ENCODE measurements at regions not wholly inside any gene's neighbourhood (a gene's known extent, or its start where the extent isn't known, plus 50 kb on each side); places are given as distances from the start of the nearest gene placed in this dataset.
A peak's percentile ranks its signal among the peaks of the same experiment; 100 is the strongest.
"Not testable (repeated sequence)": the region's sequence is repeated elsewhere in the genome, so short reads cannot be mapped to it uniquely, and the experiment has no call there.

- no peaks in the 10 kb centered on the region for H3K9me3 ChIP-seq (ENCODE audit: control insufficient read depth in 2 of 2, insufficient read depth in 1 of 2, low read length in 1 of 2)
- 10% methylated on average over 6 of the region's 6 CpGs for WGBS
- no peaks in the 10 kb centered on the region for H3K36me3 ChIP-seq (ENCODE audit: control insufficient read depth in 2 of 2, insufficient read depth in 2 of 2, low read length in 1 of 2)
- peaks cover 0 to 9% of the 10 kb centered on the region in 2 donors for H3K4me1 ChIP-seq (ENCODE audit: control insufficient read depth in 2 of 2, insufficient read depth in 2 of 2, low read length in 2 of 2)
- no peak overlapping the region for H3K27ac ChIP-seq (ENCODE audit: low read depth in 1 of 2, low read length in 1 of 2)
- peaks cover 22 to 56% of the 10 kb centered on the region in 2 donors for H3K27me3 ChIP-seq (ENCODE audit: control insufficient read depth in 2 of 2, insufficient read depth in 1 of 2, low read length in 1 of 2)
- H3K4me3 ChIP-seq (ENCODE audit: low read length in 2 of 2): no peak overlapping the region
- peak in 1 of 9 donors; percentile 7 for DNase-seq (ENCODE audit: low read depth in 6 of 9, low spot score in 9 of 9)
These were observed 95.8 kb upstream of the HMGA2 start for GRCh38 chr12:65728455-65728847.

GRCh38 chr12:65728848-65729793, 95.2 kb upstream of the HMGA2 start:
- H3K4me3 ChIP-seq (ENCODE audit: low read length in 2 of 2): peak overlapping the region in 1 of 2 donors; percentile 9
- H3K27ac ChIP-seq (ENCODE audit: low read depth in 1 of 2, low read length in 1 of 2): no peak overlapping the region
- no peaks in the 10 kb centered on the region for H3K36me3 ChIP-seq (ENCODE audit: control insufficient read depth in 2 of 2, insufficient read depth in 2 of 2, low read length in 1 of 2)
- H3K4me1 ChIP-seq (ENCODE audit: control insufficient read depth in 2 of 2, insufficient read depth in 2 of 2, low read length in 2 of 2): peaks cover 0 to 9% of the 10 kb centered on the region in 2 donors
- H3K27me3 ChIP-seq (ENCODE audit: control insufficient read depth in 2 of 2, insufficient read depth in 1 of 2, low read length in 1 of 2): peaks cover 22 to 56% of the 10 kb centered on the region in 2 donors
- H3K9me3 ChIP-seq (ENCODE audit: control insufficient read depth in 2 of 2, insufficient read depth in 1 of 2, low read length in 1 of 2): no peaks in the 10 kb centered on the region
- 3% methylated on average over 66 of the region's 66 CpGs for WGBS
- DNase-seq (ENCODE audit: low read depth in 6 of 9, low spot score in 9 of 9): peak in 1 of 9 donors; percentile 20

DNA sequence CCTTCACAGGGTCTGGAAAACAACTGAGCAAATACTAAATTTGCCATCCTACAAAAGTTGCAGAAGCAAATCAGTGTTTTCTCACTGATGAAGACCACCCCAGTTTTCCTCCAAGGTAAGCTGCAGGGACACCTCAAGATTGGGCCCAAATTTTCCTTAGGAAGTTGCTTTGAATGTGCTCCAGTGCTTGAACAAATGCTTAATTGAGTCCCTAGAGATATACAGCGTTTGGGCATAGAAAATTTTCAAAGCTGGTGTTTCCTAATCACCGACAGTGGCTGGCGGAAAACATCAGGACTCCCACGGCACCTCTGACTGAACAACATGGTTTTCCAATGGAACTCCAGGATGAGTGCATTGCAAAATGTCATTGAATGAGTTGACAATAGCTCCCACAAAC, 92.5 kb upstream of the HMGA2 start:
- WGBS: 95% methylated on average over 4 of the region's 4 CpGs
- peaks cover 0 to 9% of the 10 kb centered on the region in 2 donors for H3K4me1 ChIP-seq (ENCODE audit: control insufficient read depth in 2 of 2, insufficient read depth in 2 of 2, low read length in 2 of 2)
- H3K9me3 ChIP-seq (ENCODE audit: control insufficient read depth in 2 of 2, insufficient read depth in 1 of 2, low read length in 1 of 2): no peaks in the 10 kb centered on the region
- no peak for DNase-seq (ENCODE audit: low read depth in 6 of 9, low spot score in 9 of 9)
- no peaks in the 10 kb centered on the region for H3K36me3 ChIP-seq (ENCODE audit: control insufficient read depth in 2 of 2, insufficient read depth in 2 of 2, low read length in 1 of 2)
- H3K27me3 ChIP-seq (ENCODE audit: control insufficient read depth in 2 of 2, insufficient read depth in 1 of 2, low read length in 1 of 2): peaks cover 22 to 54% of the 10 kb centered on the region in 2 donors
- no peak overlapping the region for H3K27ac ChIP-seq (ENCODE audit: low read depth in 1 of 2, low read length in 1 of 2)
- H3K4me3 ChIP-seq (ENCODE audit: low read length in 2 of 2): no peak overlapping the region

DNA sequence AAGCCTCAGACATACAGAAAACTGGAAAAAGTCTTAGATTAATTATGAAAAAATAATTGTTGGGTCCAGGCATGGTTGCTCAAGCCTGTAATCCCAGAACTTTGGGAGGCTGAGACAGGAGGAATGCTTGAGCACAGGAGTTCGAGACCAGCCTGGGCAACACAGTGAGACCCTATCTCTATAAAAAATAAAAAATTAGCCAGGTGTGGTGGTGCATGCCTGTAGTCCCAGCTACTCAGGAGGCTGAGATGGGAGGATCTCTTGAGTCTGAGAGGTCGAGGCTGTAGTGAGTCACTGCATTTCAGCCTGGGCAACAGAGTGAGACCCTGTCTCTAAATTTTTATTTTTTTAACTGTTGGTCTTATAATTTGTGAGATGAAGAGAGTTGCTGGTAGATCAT, 90.6 kb upstream of the HMGA2 start:
- 92% methylated on average over 2 of the region's 2 CpGs for WGBS

GRCh38 chr12:65734226-65734625, 90.1 kb upstream of the HMGA2 start:
- H3K4me1 ChIP-seq (ENCODE audit: control insufficient read depth in 2 of 2, insufficient read depth in 2 of 2, low read length in 2 of 2): peaks cover 0 to 3% of the 10 kb centered on the region in 2 donors
- no peaks in the 10 kb centered on the region for H3K36me3 ChIP-seq (ENCODE audit: control insufficient read depth in 2 of 2, insufficient read depth in 2 of 2, low read length in 1 of 2)
- 91% methylated on average over 2 of the region's 2 CpGs for WGBS
- peaks cover 13 to 30% of the 10 kb centered on the region in 2 donors for H3K27me3 ChIP-seq (ENCODE audit: control insufficient read depth in 2 of 2, insufficient read depth in 1 of 2, low read length in 1 of 2)
- H3K9me3 ChIP-seq (ENCODE audit: control insufficient read depth in 2 of 2, insufficient read depth in 1 of 2, low read length in 1 of 2): no peaks in the 10 kb centered on the region
- H3K4me3 ChIP-seq (ENCODE audit: low read length in 2 of 2): no peak overlapping the region
- DNase-seq (ENCODE audit: low read depth in 6 of 9, low spot score in 9 of 9): no peak
- H3K27ac ChIP-seq (ENCODE audit: low read depth in 1 of 2, low read length in 1 of 2): no peak overlapping the region

More for the DNA sequence above, 90.6 kb upstream of the HMGA2 start:
- not testable (repeated sequence) for H3K36me3 ChIP-seq (ENCODE audit: control insufficient read depth in 2 of 2, insufficient read depth in 2 of 2, low read length in 1 of 2); H3K27ac ChIP-seq (ENCODE audit: low read depth in 1 of 2, low read length in 1 of 2); DNase-seq (ENCODE audit: low read depth in 6 of 9, low spot score in 9 of 9); H3K4me3 ChIP-seq (ENCODE audit: low read length in 2 of 2); H3K4me1 ChIP-seq (ENCODE audit: control insufficient read depth in 2 of 2, insufficient read depth in 2 of 2, low read length in 2 of 2); H3K9me3 ChIP-seq (ENCODE audit: control insufficient read depth in 2 of 2, insufficient read depth in 1 of 2, low read length in 1 of 2)
- peaks cover 18 to 36% of the 10 kb centered on the region in 2 donors for H3K27me3 ChIP-seq (ENCODE audit: control insufficient read depth in 2 of 2, insufficient read depth in 1 of 2, low read length in 1 of 2)

DNA sequence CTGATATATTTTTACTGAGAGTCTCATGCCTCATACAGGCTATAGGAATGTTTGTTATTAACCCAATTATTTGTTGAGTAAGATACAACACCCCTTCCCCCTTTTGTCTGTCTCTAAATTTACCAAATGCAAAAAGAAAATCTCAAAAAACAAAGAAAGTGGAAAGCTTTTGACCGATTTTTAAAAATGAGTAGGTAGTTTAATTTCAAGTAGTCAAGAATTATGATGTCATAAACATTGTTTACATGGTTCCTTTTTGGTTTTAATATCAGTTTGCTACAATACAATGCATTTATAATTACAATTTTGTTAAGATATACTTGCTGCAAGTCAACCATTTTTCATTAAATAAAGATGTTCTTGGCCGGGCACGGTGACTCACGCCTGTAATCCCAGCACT, 84.7 kb upstream of the HMGA2 start:
- 98% methylated on average over 4 of the region's 4 CpGs for WGBS
- DNase-seq (ENCODE audit: low read depth in 6 of 9, low spot score in 9 of 9): no peak
- H3K4me3 ChIP-seq (ENCODE audit: low read length in 2 of 2): no peak overlapping the region
- peaks cover 13 to 31% of the 10 kb centered on the region in 2 donors for H3K27me3 ChIP-seq (ENCODE audit: control insufficient read depth in 2 of 2, insufficient read depth in 1 of 2, low read length in 1 of 2)
- peaks cover 10 to 14% of the 10 kb centered on the region in 2 donors for H3K4me1 ChIP-seq (ENCODE audit: control insufficient read depth in 2 of 2, insufficient read depth in 2 of 2, low read length in 2 of 2)
- H3K36me3 ChIP-seq (ENCODE audit: control insufficient read depth in 2 of 2, insufficient read depth in 2 of 2, low read length in 1 of 2): no peaks in the 10 kb centered on the region
- H3K9me3 ChIP-seq (ENCODE audit: control insufficient read depth in 2 of 2, insufficient read depth in 1 of 2, low read length in 1 of 2): peaks cover 0 to 3% of the 10 kb centered on the region in 2 donors
- H3K27ac ChIP-seq (ENCODE audit: low read depth in 1 of 2, low read length in 1 of 2): no peak overlapping the region

- peaks cover 0 to 3% of the 10 kb centered on the region in 2 donors for H3K9me3 ChIP-seq (ENCODE audit: control insufficient read depth in 2 of 2, insufficient read depth in 1 of 2, low read length in 1 of 2)
- H3K27ac ChIP-seq (ENCODE audit: low read depth in 1 of 2, low read length in 1 of 2): peak overlapping the region in 1 of 2 donors; percentile 52
- no peaks in the 10 kb centered on the region for H3K36me3 ChIP-seq (ENCODE audit: control insufficient read depth in 2 of 2, insufficient read depth in 2 of 2, low read length in 1 of 2)
- DNase-seq (ENCODE audit: low read depth in 6 of 9, low spot score in 9 of 9): peak in 1 of 9 donors; percentile 7
- peaks cover 10 to 14% of the 10 kb centered on the region in 2 donors for H3K4me1 ChIP-seq (ENCODE audit: control insufficient read depth in 2 of 2, insufficient read depth in 2 of 2, low read length in 2 of 2)
- peak overlapping the region; percentile 52 to 71 for H3K4me3 ChIP-seq (ENCODE audit: low read length in 2 of 2)
- H3K27me3 ChIP-seq (ENCODE audit: control insufficient read depth in 2 of 2, insufficient read depth in 1 of 2, low read length in 1 of 2): peaks cover 13 to 31% of the 10 kb centered on the region in 2 donors
- 6% methylated on average over 1 of the region's 1 CpG for WGBS
These were observed 83.8 kb upstream of the HMGA2 start for GRCh38 chr12:65740506-65740872.

- Histone ChIP-seq H3K27me3 (ENCODE audit: control insufficient read depth in 2 of 2, insufficient read depth in 1 of 2, low read length in 1 of 2) (peaks cover 13 to 31% of the 10 kb centered on the region in 2 donors), H3K4me3 (ENCODE audit: low read length in 2 of 2) (peak overlapping the region; percentile 52 to 71), H3K27ac (ENCODE audit: low read depth in 1 of 2, low read length in 1 of 2) (peak overlapping the region in 1 of 2 donors; percentile 53), H3K9me3 (ENCODE audit: control insufficient read depth in 2 of 2, insufficient read depth in 1 of 2, low read length in 1 of 2) (peaks cover 0 to 3% of the 10 kb centered on the region in 2 donors), H3K36me3 (ENCODE audit: control insufficient read depth in 2 of 2, insufficient read depth in 2 of 2, low read length in 1 of 2) (no peaks in the 10 kb centered on the region), H3K4me1 (ENCODE audit: control insufficient read depth in 2 of 2, insufficient read depth in 2 of 2, low read length in 2 of 2) (peaks cover 10 to 14% of the 10 kb centered on the region in 2 donors)
- 3% methylated on average over 39 of the region's 42 CpGs for WGBS
- peak; percentile 31 to 90 (median 74) for DNase-seq (ENCODE audit: low read depth in 6 of 9, low spot score in 9 of 9)
These were observed 83.2 kb upstream of the HMGA2 start for GRCh38 chr12:65740873-65741600.

DNA sequence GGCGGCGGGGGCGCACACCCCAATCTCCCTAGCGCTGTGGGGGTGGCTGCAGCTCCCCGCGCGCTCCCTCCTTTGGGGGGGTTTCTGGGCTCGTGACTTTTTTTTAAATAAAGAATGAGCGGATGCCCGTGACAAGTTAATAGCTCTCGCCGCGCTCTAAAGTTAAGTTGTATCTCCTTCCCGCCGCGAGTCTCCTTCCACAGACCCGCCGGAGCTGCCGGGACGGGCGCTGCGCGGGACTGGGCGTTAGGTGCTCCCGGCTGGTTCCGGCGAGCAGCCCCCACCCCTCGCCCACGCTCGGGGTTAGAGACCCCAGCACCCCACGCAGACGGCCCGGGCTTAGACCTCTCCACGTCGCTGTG, 82.6 kb upstream of the HMGA2 start:
- Histone ChIP-seq H3K27ac (ENCODE audit: low read depth in 1 of 2, low read length in 1 of 2) (no peak overlapping the region), H3K4me1 (ENCODE audit: control insufficient read depth in 2 of 2, insufficient read depth in 2 of 2, low read length in 2 of 2) (peaks cover 10 to 14% of the 10 kb centered on the region in 2 donors), H3K9me3 (ENCODE audit: control insufficient read depth in 2 of 2, insufficient read depth in 1 of 2, low read length in 1 of 2) (peaks cover 0 to 3% of the 10 kb centered on the region in 2 donors), H3K4me3 (ENCODE audit: low read length in 2 of 2) (peak overlapping the region; percentile 52 to 71), H3K27me3 (ENCODE audit: control insufficient read depth in 2 of 2, insufficient read depth in 1 of 2, low read length in 1 of 2) (peaks cover 13 to 31% of the 10 kb centered on the region in 2 donors), H3K36me3 (ENCODE audit: control insufficient read depth in 2 of 2, insufficient read depth in 2 of 2, low read length in 1 of 2) (no peaks in the 10 kb centered on the region)
- peak in 1 of 9 donors; percentile 9 for DNase-seq (ENCODE audit: low read depth in 6 of 9, low spot score in 9 of 9)
- under 1% methylated on average over 35 of the region's 35 CpGs for WGBS

Measured in thymus (tissue), 11 donors.